ENCODE measurements at regions not wholly inside any gene's neighbourhood (a gene's known extent, or its start where the extent isn't known, plus 50 kb on each side); places are given as distances from the start of the nearest gene placed in this dataset.

GRCh38 chr13:67619995-67620380 lies 389.9 kb upstream of the PCDH9 start:
- H3K36me3 ChIP-seq (ENCODE audit: control insufficient read depth, insufficient read depth, low read length), result no peaks in the 10 kb centered on the region
- H3K4me1 ChIP-seq (ENCODE audit: control insufficient read depth, extremely low read depth, insufficient read depth, low read length), result no peaks in the 10 kb centered on the region
- H3K9ac ChIP-seq (ENCODE audit: insufficient read depth, low read length), result no peak overlapping the region
- TF ChIP-seq CTCF (conservative IDR thresholded peaks at IDR 0.05 in 1 of 2, IDR thresholded peaks at IDR 0.05 in 1 of 2; ENCODE audit: low read depth in 1 of 2, low read length in 2 of 2), result no peak
- no peak overlapping the region for H3K27ac ChIP-seq (ENCODE audit: insufficient read depth, low read length)
- no peak overlapping the region for H2AFZ ChIP-seq (ENCODE audit: low read length)
- no peaks in the 10 kb centered on the region for H3K79me2 ChIP-seq (ENCODE audit: control insufficient read depth, insufficient read depth, low read length)
- H3K27me3 ChIP-seq (ENCODE audit: control insufficient read depth, insufficient read depth, low read length), result no peaks in the 10 kb centered on the region
- no peak overlapping the region for H3K4me2 ChIP-seq (ENCODE audit: extremely low read depth, insufficient read depth, low read length)
- peak; percentile 67 to 81 for DNase-seq (ENCODE audit: low read depth in 2 of 2)
- H3K9me3 ChIP-seq (ENCODE audit: control insufficient read depth, insufficient read depth, low read depth, low read length), result no peaks in the 10 kb centered on the region
- H3K4me3 ChIP-seq (replicated peaks in 1 of 4; ENCODE audit: control extremely low read depth in 1 of 4, insufficient read depth in 1 of 4, low read depth in 3 of 4, low read length in 4 of 4), result no peak overlapping the region
- H4K20me1 ChIP-seq (ENCODE audit: control insufficient read depth, extremely low read depth, insufficient read depth, low read length), result no peaks in the 10 kb centered on the region

GRCh38 chr13:67619351-67619994 lies 389.3 kb upstream of the PCDH9 start:
- H3K9ac ChIP-seq (ENCODE audit: insufficient read depth, low read length), result no peak overlapping the region
- no peaks in the 10 kb centered on the region for H3K9me3 ChIP-seq (ENCODE audit: control insufficient read depth, insufficient read depth, low read depth, low read length)
- H2AFZ ChIP-seq (ENCODE audit: low read length), result no peak overlapping the region
- TF ChIP-seq CTCF (conservative IDR thresholded peaks at IDR 0.05 in 1 of 2, IDR thresholded peaks at IDR 0.05 in 1 of 2; ENCODE audit: low read depth in 1 of 2, low read length in 2 of 2) (no peak), EZH2 (IDR thresholded peaks at IDR 0.05; ENCODE audit: low read length, missing control alignments) (no peak)
- no peak overlapping the region for H3K4me3 ChIP-seq (replicated peaks in 1 of 4; ENCODE audit: control extremely low read depth in 1 of 4, insufficient read depth in 1 of 4, low read depth in 3 of 4, low read length in 4 of 4)
- no peaks in the 10 kb centered on the region for H4K20me1 ChIP-seq (ENCODE audit: control insufficient read depth, extremely low read depth, insufficient read depth, low read length)
- H3K4me2 ChIP-seq (ENCODE audit: extremely low read depth, insufficient read depth, low read length), result no peak overlapping the region
- no peak overlapping the region for H3K27ac ChIP-seq (ENCODE audit: insufficient read depth, low read length)
- no peaks in the 10 kb centered on the region for H3K79me2 ChIP-seq (ENCODE audit: control insufficient read depth, insufficient read depth, low read length)
- no peaks in the 10 kb centered on the region for H3K36me3 ChIP-seq (ENCODE audit: control insufficient read depth, insufficient read depth, low read length)
- H3K27me3 ChIP-seq (ENCODE audit: control insufficient read depth, insufficient read depth, low read length), result no peaks in the 10 kb centered on the region
- no peaks in the 10 kb centered on the region for H3K4me1 ChIP-seq (ENCODE audit: control insufficient read depth, extremely low read depth, insufficient read depth, low read length)
- DNase-seq (ENCODE audit: low read depth in 2 of 2), result peak; percentile 58 to 85

DNA sequence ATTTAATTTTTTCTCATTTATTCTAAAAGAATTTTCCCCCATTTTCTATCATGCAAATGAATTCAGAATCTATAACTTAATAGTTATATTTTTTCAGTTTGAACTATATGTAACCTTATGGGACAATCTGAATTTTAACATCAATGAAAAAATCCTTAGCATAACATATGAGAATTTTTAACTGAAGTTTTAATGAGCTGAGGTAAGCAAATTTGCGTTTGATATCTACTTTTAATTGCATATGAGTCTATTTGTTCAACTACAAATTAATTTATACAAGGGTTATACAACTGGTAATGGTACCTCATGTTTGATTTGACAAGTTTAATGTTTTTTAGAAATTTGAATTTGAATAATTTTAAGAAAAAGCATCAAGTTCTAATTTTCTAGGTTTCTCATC lies 384.4 kb upstream of the PCDH9 start:
- no peaks in the 10 kb centered on the region for H3K79me2 ChIP-seq (ENCODE audit: control insufficient read depth, insufficient read depth, low read length)
- H3K9me3 ChIP-seq (ENCODE audit: control insufficient read depth, insufficient read depth, low read depth, low read length), result no peaks in the 10 kb centered on the region
- H3K36me3 ChIP-seq (ENCODE audit: control insufficient read depth, insufficient read depth, low read length), result no peaks in the 10 kb centered on the region
- no peak overlapping the region for H3K9ac ChIP-seq (ENCODE audit: insufficient read depth, low read length)
- no peak for TF ChIP-seq CTCF (conservative IDR thresholded peaks at IDR 0.05 in 1 of 2, IDR thresholded peaks at IDR 0.05 in 1 of 2; ENCODE audit: low read depth in 1 of 2, low read length in 2 of 2)
- H4K20me1 ChIP-seq (ENCODE audit: control insufficient read depth, extremely low read depth, insufficient read depth, low read length), result no peaks in the 10 kb centered on the region
- H3K4me1 ChIP-seq (ENCODE audit: control insufficient read depth, extremely low read depth, insufficient read depth, low read length), result no peaks in the 10 kb centered on the region
- no peak overlapping the region for H2AFZ ChIP-seq (ENCODE audit: low read length)
- no peak for DNase-seq (ENCODE audit: low read depth in 2 of 2)
- no peak overlapping the region for H3K4me2 ChIP-seq (ENCODE audit: extremely low read depth, insufficient read depth, low read length)
- no peak overlapping the region for H3K27ac ChIP-seq (ENCODE audit: insufficient read depth, low read length)
- H3K4me3 ChIP-seq (replicated peaks in 1 of 4; ENCODE audit: control extremely low read depth in 1 of 4, insufficient read depth in 1 of 4, low read depth in 3 of 4, low read length in 4 of 4), result no peak overlapping the region
- H3K27me3 ChIP-seq (ENCODE audit: control insufficient read depth, insufficient read depth, low read length), result no peaks in the 10 kb centered on the region

Data from fibroblast of lung (primary cell).